HepG2 (cell line): ENCODE measurements at regions not wholly inside any gene's neighbourhood (a gene's known extent, or its start where the extent isn't known, plus 50 kb on each side); places are given as distances from the start of the nearest gene placed in this dataset.

Source experiments
- CENPBD1 ChIP-seq: sonication (generic); formaldehyde crosslinking; IDR thresholded peaks from 2 replicates; pipeline ENCODE4 v1.8.0; 2022; ENCODE audit warnings: missing genetic modification reagents, low read depth, mild to moderate bottlenecking, borderline replicate concordance
- KAT2B ChIP-seq: fragments of 150-350 bp; IDR thresholded peaks from 2 replicates; pipeline ENCODE4 v1.6.1; 2014; ENCODE audit warnings: low read depth, low read length, borderline replicate concordance
- STAT5B ChIP-seq: sonication (generic); formaldehyde crosslinking; IDR thresholded peaks from 2 replicates; pipeline ENCODE4 v1.4.0; 2020; ENCODE audit warnings: missing genetic modification reagents
- ZBTB7B ChIP-seq: sonication (generic); formaldehyde crosslinking; IDR thresholded peaks from 2 replicates; pipeline ENCODE4 v1.4.0; 2020; ENCODE audit warnings: missing genetic modification reagents
- ZNF263 ChIP-seq: sonication (generic); formaldehyde crosslinking; IDR thresholded peaks from 2 replicates; pipeline ENCODE4 v1.4.0; 2020; ENCODE audit warnings: missing genetic modification reagents
- ZNF672 ChIP-seq: sonication (generic); formaldehyde crosslinking; IDR thresholded peaks from 2 replicates; pipeline ENCODE4 v1.8.1; 2022; ENCODE audit warnings: missing genetic modification reagents
- TF ChIP-seq, protein P1 (sequence below): sonication (generic); formaldehyde crosslinking; conservative IDR thresholded peaks from 2 replicates; pipeline ENCODE4 v1.5.0; 2020; ENCODE audit warnings: missing genetic modification reagents
- TF ChIP-seq, protein P2 (sequence below): sonication (generic); formaldehyde crosslinking; IDR thresholded peaks from 2 replicates; pipeline ENCODE4 v1.4.0; 2020; ENCODE audit warnings: missing genetic modification reagents, borderline replicate concordance

GRCh38 chr2:52659546-52659945 lies 1108.1 kb upstream of the CHAC2 start:
- TF ChIP-seq KAT2B (no peak), STAT5B (CRISPR knock-in tag) (no peak), ZNF672 (CRISPR knock-in tag) (no peak), ZNF263 (CRISPR knock-in tag) (no peak), CENPBD1 (no peak), ZBTB7B (no peak)
- TF ChIP-seq, protein P1, sequence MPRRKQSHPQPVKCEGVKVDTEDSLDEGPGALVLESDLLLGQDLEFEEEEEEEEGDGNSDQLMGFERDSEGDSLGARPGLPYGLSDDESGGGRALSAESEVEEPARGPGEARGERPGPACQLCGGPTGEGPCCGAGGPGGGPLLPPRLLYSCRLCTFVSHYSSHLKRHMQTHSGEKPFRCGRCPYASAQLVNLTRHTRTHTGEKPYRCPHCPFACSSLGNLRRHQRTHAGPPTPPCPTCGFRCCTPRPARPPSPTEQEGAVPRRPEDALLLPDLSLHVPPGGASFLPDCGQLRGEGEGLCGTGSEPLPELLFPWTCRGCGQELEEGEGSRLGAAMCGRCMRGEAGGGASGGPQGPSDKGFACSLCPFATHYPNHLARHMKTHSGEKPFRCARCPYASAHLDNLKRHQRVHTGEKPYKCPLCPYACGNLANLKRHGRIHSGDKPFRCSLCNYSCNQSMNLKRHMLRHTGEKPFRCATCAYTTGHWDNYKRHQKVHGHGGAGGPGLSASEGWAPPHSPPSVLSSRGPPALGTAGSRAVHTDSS (CRISPR knock-in tag): no peak
- TF ChIP-seq, protein P2, sequence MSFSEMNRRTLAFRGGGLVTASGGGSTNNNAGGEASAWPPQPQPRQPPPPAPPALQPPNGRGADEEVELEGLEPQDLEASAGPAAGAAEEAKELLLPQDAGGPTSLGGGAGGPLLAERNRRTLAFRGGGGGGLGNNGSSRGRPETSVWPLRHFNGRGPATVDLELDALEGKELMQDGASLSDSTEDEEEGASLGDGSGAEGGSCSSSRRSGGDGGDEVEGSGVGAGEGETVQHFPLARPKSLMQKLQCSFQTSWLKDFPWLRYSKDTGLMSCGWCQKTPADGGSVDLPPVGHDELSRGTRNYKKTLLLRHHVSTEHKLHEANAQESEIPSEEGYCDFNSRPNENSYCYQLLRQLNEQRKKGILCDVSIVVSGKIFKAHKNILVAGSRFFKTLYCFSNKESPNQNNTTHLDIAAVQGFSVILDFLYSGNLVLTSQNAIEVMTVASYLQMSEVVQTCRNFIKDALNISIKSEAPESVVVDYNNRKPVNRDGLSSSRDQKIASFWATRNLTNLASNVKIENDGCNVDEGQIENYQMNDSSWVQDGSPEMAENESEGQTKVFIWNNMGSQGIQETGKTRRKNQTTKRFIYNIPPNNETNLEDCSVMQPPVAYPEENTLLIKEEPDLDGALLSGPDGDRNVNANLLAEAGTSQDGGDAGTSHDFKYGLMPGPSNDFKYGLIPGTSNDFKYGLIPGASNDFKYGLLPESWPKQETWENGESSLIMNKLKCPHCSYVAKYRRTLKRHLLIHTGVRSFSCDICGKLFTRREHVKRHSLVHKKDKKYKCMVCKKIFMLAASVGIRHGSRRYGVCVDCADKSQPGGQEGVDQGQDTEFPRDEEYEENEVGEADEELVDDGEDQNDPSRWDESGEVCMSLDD: no peak
